Central memory CD4-positive, alpha-beta T cell (primary cell): ENCODE measurements at regions not wholly inside any gene's neighbourhood (a gene's known extent, or its start where the extent isn't known, plus 50 kb on each side); places are given as distances from the start of the nearest gene placed in this dataset.
"Not testable (repeated sequence)": the region's sequence is repeated elsewhere in the genome, so short reads cannot be mapped to it uniquely, and the experiment has no call there.

ENCODE experiments used
- DNase-seq: peaks from one replicate; pipeline ENCODE4 v3.0.0; 2022

DNA sequence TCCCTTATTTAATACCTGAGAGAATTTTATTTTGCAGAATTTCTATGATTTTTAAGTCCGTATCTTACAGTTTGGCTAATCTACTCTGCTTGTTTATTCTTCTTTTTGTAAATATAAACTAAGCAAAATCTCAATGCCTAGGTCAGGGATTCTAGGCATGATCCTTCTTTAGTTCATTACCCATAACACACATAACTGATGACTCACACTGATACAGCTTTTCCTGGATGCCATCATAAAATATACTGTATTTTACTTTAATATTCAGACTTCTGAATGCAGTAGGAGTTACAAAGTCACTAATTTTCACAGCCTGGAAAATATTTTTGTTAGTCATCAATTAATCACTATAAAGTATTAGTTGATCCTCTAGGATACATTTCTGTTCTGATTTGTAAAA is 898.2 kb upstream of the RAG2 start:
- no peak for DNase-seq

DNA sequence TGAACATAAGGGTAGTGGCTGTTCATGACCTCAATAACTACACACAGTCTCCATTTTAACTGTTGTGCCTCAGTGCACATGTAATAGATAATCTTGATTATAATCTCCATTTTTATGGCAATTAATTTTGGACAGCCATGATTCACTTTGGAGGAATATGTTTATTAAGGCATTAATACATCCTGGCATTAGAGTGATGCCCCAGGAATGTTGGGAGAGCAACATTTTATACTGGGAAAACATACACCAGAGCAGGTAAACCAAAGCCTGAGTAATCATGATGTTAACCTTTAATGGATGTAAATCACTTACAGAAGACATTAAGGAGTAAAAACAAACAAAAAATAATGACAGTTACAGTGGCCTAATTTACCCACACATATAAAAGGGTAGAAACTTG is 886.3 kb upstream of the RAG2 start:
- DNase-seq = no peak

DNA sequence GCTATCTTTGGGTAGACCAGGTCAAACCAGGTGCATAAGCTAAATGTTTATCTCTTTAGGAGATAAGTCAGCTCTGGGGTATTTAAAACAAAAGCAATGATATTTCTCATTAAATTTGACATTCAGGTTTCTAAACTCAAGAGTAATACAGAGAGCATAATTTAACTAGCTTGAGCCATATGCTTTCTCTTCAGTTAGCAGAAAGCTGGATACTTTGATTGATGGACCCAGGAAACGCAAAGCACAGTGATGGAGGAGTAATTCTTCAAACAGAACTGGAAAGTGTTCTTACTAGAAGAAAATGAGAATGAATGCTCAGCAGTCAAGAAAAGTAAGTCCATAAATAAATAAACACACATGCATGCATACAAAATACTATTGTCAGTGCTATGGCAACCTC is 885.7 kb upstream of the RAG2 start:
- no peak for DNase-seq

DNA sequence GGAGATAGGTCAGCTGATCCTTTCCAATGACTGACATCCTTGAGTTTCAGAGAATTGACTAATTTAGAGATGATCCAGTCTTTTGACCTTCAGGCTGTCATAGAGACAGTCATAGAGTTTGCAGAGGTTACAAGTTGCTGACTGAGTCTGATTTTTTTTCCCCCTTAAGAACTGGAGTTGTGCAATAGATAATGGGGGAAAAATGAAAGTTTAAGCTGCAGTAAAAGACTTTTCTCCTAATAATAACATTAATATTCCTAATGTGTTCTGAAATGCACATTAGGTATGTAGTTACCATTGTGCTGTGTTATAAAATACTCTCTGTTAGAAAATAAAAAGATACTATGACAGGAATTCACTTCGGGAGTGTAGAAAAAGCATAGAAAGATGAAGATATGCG is 876.9 kb upstream of the RAG2 start:
- no peak for DNase-seq

DNA sequence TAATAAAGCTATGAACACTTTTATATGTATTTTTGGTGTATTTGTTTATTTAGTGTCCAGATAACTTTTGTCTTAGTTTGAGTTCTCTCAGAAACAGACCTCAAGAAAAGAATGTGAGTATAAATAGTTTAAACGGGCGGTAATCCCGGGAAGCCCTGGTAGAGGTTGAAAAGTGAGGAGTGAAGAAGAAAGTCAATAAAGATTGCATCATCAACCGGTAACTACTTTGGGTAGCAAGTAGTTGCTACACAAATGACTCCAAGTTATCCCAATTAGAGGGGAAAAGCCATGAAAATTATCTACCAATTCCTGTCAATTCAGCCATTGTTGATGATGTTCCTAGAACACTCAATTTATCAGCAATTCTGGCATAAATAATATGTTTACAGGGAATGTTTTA is 870.3 kb upstream of the RAG2 start:
- no peak for DNase-seq

DNA sequence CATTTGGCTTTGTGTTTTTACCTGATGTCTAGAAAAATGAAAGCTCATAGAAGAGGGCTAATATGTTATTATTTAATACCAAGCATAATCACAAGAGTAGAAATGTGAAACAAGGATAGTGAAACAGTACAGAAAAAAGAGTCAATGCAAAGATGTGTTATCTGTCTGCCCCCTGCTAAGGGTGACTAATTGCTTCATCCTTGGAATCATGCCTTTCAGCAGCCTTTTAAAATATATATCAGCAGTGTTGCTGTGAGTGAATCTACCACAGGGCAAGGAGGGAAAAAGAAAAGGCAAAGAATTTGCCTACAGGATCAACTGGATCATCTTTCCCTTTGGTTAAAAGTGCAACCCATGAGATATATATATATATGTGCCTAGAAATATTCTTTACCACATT is 867.2 kb upstream of the RAG2 start:
- DNase-seq = no peak

DNA sequence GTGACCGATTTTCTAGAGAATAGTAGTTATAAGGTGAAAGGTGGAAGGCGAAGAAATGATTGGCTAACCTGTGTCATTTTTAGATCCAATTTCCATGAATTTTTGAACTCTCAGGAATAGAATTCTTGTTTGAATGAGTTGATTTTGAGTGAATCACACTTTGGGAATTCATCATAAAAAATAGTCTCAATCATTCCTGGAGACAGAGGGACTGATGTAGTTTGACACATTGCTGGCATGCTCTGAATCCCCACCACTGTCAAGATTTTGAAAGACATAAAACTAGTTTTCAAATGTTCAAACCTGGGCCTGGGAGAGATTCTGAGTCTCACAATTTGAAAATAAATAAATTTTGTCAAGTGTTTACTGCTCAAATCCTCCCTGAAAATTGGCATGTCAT is 861.4 kb upstream of the RAG2 start:
- no peak for DNase-seq

DNA sequence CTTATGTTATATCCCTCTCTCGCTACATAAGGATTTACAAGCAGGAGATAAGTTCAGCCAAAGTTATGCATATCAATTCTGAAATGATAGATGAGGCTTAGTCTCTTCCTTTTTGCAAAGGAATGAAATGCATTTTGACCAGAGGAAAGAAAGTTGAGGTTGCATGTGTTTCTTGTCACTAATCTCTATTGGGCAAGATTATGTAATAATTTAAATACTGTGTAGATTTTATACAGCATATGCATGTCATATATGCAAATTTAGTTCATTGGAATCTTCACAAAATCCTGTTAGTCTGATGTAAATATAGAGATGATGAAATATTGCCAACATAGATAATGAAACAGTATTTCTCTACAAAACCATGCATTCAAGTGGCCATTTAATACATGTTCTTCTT is 858.7 kb upstream of the RAG2 start:
- DNase-seq = no peak

DNA sequence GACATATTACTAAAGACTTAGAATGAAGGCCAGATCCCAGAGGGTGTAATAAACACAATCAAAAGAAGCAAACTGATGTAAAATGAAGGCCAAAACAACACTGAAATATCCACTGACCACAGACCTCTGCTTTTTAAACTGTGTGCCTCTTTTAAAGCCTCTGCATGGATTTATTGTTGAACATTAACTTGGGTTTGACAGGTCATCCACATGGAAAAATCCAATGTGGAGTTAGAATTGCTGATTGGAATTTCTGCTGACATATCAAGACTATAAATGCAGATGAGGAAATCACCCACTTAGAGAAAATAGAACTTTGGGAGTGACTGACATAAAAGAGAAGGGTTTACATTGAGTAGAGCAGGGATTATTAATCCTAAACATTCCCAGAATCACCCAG is 853.9 kb upstream of the RAG2 start:
- DNase-seq = no peak

DNA sequence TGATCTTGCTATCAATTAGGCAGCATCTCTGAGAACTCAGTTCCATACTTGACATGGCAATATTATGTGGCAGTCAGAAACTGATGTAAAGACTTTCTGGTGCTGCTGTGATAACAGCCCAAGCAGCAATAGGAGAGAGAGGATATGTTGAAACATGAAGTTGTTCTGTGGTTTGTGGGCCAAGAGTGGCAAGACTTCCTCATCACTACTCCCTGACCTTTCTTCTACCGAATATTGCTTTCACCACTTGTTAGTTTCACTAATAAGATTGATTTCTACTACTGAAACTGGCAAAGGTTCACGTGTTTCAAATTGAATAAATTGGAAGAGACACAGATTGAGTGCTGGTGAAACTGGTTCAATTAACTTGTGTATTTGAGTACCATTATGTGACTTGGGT is 852.6 kb upstream of the RAG2 start:
- DNase-seq = no peak

DNA sequence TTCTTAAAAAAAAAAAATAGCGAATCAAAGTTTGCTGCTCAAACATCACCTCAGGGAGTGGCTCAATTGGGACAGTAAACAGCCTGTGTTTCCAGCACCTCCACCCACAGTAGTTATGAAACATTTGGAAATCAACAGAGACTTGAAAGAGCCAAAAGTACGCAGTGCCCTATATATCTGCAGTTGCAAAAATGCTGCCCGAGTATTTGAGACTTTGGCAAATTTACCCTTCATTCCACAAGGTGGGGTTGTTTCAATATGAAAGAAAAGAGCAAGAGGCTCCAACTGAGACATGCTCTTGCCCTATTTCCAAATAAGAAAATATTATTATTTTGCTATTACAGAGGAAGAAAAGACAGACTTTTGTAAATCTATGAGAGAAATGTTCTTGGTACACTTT is 851.1 kb upstream of the RAG2 start:
- no peak for DNase-seq

DNA sequence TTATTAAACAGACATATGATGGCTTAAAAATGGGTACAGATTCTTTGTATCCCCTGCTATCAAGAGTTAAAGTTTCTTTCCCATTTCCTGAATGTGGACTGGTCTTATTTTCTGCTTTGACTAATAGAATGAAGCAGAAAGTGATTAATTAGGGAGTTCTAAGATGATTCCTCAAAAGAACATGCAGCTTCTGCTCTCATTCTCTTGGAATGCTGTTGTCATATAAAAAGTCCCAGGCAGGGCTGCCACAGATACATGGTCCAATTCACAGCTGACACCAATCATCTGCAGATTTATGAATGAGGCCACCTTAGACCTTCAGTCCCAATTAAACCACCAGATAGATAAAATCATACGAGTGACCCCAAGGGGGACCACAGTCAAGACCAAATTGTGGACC is 844.5 kb upstream of the RAG2 start:
- no peak for DNase-seq

DNA sequence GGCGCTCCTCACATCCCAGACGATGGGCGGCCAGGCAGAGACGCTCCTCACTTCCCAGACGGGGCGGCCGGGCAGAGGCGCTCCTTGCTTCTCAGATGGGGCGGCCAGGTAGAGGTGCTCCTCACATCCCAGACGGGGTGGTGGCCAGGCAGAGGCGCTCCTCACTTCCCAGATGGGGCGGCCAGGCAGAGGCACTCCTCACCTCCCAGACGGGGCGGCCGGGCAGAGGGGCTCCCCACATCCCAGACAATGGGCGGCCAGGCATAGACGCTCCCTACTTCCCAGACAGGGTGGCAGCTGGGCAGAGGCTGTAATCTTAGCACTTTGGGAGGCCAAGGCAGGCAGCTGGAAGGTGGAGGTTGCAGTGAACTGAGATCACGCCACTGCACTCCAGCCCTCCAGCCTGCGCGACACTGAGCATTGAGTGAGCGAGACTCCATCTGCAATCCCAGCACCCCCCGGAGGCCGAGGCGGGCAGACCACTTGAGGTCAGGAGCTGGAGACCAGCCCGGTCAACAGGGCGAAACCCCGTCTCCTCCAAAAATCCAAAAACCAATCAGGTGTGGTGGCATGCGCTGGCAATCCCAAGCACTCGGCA is 833.7 kb upstream of the RAG2 start:
- DNase-seq = not testable (repeated sequence)

DNA sequence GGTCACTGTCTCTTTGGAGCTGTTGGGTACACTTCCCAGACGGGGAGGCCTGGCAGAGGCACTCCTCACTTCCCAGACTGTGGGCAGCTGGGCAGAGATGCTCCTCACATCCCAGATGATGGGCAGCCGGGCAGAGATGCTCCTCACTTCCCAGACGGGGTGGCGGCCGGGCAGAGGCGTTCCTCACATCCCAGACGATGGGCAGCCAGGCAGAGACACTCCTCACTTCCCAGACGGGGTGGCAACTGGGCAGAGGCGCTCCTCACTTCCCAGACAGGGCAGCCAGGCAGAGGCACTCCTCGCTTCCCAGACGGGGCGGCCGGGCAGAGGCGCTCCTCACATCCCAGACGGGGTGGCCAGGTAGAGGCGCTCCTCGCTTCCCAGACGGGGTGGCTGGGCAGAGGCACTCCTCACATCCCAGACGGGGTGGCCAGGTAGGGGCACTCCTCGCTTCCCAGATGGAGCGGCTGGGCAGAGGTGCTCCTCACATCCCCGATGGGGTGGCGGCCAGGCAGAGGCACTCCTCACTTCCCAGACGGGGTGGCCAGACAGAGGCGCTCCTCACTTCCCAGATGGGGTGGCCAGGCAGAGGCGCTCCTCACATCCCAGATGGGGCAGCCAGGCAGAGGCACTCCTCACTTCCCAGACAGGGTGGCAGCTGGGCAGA is 833.1 kb upstream of the RAG2 start:
- DNase-seq = not testable (repeated sequence)

DNA sequence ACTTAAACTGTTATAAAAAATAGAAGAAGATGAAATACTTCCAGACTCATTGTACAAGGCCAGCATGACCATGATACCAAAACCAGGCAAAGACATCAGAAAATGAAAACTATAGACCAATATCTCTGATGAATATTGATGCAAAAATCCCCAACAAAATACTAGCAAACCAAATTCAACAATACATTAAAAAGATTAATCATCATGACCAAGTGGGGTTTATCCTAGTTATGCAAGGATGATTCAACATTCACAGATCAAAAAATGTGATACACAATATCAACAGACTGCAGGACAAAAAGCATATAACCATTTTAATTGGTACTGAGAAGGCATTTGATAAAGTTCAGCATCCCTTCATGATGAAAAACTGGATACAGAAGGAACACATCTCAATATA is 824.5 kb upstream of the RAG2 start:
- DNase-seq = no peak

DNA sequence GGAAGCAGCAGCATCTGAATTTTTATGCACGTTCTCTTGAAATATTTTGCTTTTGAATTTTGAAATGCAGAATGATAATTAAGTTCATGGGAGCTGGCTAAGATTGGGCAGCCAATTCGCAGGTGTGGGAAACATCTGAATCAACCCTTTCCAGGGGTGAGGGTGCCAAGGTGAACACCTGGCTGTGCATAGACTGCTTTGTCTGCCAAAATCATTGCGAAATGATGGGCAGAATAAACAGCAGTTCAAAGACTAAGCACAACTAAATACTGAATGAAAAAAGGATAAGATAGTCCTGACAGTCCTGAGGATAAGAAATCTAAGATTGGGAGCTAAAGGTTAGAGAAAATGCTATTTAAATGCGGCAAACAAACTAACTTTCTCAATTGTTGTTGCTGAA is 813.3 kb upstream of the RAG2 start:
- no peak for DNase-seq

DNA sequence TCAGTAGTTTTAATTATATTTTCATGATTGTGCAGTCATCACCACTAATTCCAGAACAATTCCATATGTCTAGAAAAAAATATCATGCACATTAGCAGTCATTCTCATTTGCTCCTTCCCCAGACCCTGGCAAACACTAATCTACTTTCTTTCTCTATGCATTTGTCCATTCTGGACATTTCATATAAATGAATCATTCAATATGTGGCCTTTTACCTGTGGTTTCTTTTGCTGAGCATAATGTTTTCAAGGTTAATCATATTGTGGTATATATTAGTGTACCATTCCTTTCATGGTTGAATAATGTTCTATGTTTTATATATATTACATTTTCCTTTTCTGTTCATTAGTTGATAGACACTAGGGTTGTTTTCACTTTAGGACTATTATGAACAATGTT is 811.1 kb upstream of the RAG2 start:
- no peak for DNase-seq

DNA sequence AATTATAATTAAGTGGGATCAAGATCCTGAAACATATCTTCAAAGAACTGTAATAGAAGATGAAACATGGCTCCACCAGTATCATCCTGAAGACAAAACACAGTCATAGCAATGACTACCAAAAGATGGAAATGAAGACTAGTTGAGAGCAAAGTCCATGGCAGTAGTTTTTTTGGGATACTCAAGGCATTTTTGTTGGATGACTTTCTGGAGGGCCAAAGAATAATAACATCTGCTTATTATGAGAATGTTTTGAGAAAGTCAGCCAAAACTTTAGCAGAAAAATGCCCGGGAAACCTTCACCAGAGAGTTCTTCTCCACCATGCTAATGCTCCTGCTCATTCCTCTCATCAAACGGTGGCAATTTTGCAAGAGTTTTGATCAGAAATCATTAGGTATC is 809.4 kb upstream of the RAG2 start:
- no peak for DNase-seq

DNA sequence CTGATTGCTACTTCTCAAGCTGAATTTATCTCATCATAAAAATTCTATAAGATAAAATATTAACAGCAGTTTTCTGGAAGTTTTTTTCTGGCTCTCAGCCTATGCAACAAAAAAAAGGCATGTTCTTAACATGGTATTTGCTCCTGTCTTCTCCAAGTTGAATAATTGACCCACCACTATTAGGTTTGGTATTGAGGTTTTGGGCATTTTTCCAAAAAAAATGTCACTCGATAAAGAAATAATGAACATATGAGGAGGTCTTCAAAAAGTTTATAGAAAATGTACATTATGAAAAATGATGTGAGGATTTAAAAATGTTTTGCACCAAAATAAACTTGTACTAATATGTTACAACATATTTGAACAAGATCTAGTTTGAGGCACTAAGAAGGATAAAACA is 808.6 kb upstream of the RAG2 start:
- DNase-seq = no peak

DNA sequence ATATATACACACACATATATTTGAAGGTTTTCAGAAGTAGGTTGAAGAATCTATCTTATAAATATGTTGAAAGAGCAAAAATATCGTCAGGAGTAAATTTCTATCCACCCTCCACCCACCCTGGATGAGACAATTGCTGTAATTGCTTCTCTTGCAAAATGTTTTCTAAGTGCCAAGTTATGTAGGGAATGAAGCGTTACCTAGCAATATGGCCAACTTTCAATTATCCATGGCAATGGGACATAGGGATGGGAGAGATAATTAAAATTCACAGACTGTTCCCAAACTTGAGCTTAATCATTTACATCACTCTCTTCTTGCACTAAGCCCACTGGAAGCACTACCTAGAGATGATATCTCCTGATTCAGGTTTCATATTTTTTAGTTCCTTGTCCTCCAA is 806.2 kb upstream of the RAG2 start:
- no peak for DNase-seq

DNA sequence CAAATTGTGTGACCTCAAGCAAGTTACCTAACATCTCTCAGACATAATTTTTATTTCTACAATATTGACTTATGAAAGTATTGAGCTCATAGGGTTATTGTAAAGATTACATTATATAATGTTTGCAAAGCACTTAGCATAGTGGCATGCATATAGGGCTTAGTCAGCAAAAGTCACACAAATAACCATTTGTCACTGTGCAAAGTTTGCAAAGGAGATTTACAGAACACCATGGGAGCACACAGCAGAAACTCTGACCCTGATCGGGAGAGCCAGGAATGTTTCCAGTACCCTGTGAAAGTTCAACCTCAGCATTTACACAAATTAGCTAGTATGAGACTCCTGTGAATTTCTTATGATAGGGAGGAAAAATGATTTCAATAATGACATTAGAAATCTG is 804.6 kb upstream of the RAG2 start:
- no peak for DNase-seq

DNA sequence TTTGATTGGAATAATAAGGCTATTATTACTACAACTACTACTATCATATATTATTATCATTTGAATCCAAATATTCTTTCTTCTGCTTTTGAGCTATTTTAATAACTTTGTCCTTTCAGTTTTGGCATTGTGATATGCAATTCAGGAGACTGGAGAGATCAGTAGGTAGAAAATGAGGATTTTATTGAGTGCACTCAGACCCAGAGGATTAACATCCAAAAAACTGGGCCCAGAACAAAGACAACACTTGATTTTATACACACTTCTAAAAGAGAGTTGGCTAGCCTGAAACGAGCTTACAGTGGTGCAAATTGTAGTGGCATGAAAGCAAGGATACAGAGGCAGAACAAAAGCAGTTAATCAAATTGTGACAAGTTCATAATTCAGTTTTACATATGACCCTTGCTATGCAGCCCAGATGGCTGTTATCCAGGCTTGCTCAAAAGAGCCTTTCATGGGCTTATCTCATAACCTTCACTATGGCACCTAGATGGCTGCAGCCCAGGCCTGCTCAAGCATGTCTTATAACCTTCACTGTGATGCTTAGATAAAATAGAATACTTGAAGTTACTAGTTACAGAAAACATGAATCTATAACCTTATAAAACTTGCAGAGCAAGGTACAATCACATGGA is 796.3 kb upstream of the RAG2 start:
- no peak for DNase-seq

DNA sequence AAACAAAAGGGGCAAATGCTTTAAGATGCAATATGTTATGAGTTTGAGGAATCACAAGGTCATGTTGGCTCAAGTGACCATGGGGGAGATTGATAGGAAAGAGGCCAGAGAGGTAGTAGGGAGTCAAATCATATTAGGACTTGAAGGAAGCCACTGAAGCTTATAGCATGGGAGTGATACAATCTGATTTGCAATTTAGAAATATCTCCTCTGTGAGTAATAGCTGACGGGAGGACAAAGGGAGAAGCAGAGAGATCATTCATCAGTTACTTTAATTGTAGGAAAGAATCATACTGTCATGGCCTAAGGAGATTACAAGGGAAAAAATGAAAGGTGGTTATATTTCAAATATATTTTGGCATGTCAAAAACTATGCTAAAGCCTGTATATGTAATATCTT is 793.6 kb upstream of the RAG2 start:
- DNase-seq = no peak

DNA sequence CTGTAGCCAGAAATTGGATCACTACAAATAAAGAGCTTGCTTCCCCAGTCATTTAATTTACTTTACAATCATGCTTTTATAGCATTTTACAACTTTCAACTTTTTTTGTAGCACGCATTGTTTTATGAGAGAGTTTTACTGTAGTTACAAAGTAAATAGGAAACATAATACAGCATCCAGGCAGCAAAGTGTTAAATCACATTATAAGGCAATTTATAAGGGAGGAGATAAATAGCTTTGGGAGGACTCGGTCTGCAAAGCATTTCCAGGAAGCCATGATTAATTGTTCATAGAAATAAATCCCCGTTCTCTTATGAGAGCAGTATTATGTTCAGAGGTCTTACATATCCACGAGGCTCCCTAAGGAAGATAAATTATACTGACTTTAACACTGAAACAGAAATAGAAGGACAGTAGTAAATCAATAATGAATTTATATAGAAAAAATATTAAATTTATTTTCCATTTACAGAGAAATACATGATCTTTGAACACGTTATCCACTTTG is 792.6 kb upstream of the RAG2 start:
- DNase-seq = no peak

DNA sequence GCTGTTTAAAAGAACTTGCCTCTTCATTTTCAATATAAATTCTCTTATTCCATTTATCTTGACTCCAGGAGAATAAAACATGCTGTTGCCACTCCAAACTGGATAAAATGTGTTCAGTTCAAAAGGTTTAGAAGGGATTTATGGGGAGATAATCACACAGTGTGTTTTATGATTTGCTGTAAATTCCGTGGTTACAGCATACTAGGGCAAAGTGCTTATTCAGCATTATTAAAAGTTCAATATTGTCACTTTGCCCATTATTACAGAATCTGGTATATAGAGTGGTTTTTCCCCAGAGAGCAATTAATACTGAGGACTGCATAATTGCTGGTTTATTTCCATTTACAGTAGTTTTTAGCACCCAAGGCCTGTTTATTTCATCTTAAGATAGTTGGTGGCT is 780.9 kb upstream of the RAG2 start:
- no peak for DNase-seq
